HepG2 (cell line): ENCODE measurements at regions not wholly inside any gene's neighbourhood (a gene's known extent, or its start where the extent isn't known, plus 50 kb on each side); places are given as distances from the start of the nearest gene placed in this dataset.

Experiments used
- ATAC-seq: fragments of 200-7000 bp; cut with Tn5 transposase; 3 replicates; pipeline ENCODE4 v1.9.1; 2020; ENCODE audit warnings: mild to moderate bottlenecking, moderate library complexity
- BruUV-seq: library from RNA; stranded (reverse); fragments of 400-500 nt; replicated peaks from 2 replicates; lab custom pipeline; 2021; lab: Mats Ljungman, UMichigan
- CTCF ChIA-PET: fragments of 300-600 bp; formaldehyde crosslinking; extraction: SDS; loops from one replicate; lab custom pipeline; 2021; ENCODE audit warnings: low total read pairs, inconsistent platforms, low intra/inter-chr PET ratio; lab: Yijun Ruan, JAX
- POLR2A ChIA-PET: fragments of 350-600 bp; sonication (Branson Sonifier 250); formaldehyde crosslinking; loops from one replicate; lab custom pipeline; 2020; ENCODE audit warnings: antibody characterized with exemption, inconsistent platforms; lab: Yijun Ruan, JAX
- DNase-seq: peaks from one replicate; pipeline ENCODE4 v3.0.0-alpha.2; 2015; ENCODE audit warnings: low spot score
- FAIRE-seq: peaks from 3 replicates; lab custom pipeline; 2011; peaks lifted over from hg19 to GRCh38; lab: Jason Lieb, UNC
- H2AFZ ChIP-seq: one replicate; pipeline ENCODE4 v1.6.1; 2011; ENCODE audit warnings: low read length, inconsistent platforms
- H3K27ac ChIP-seq: fragments of 300-600 bp; 3 replicates; pipeline ENCODE4 v1.8.0; 2011; ENCODE audit warnings: mixed run types, mild to moderate bottlenecking, mixed read lengths, low read length, inconsistent platforms; ENCODE audit not compliant: insufficient read depth; ENCODE audit errors: extremely low read length
- H3K27me3 ChIP-seq, 2 experiments: fragments of 200-600 bp in 1 of 2; 2 replicates in 1 of 2; 3 replicates in 1 of 2; pipeline versions ENCODE4 v1.6.0 to v1.8.0; 2011; ENCODE audit warnings: low read length in 2 of 2, mild to moderate bottlenecking in 2 of 2, moderate library complexity in 2 of 2, inconsistent platforms in 1 of 2; ENCODE audit not compliant: insufficient read depth in 2 of 2, control insufficient read depth in 1 of 2
- H3K36me3 ChIP-seq, 2 experiments: fragments of 200-600 bp in 1 of 2; replicated peaks in 1 of 2; 2 replicates in 1 of 2; 3 replicates in 1 of 2; pipeline versions ENCODE4 v1.5.1 to v1.8.0; 2011; ENCODE audit warnings: low read length in 2 of 2, inconsistent platforms in 1 of 2; ENCODE audit not compliant: insufficient read depth in 2 of 2, control insufficient read depth in 1 of 2
- H3K4me1 ChIP-seq: 2 replicates; pipeline ENCODE4 v1.5.1; 2012; ENCODE audit warnings: low read length, inconsistent platforms; ENCODE audit not compliant: insufficient read depth
- H3K4me2 ChIP-seq: 2 replicates; pipeline ENCODE4 v1.6.0; 2011; ENCODE audit warnings: low read depth, low read length, inconsistent platforms
- H3K4me3 ChIP-seq, 3 experiments: fragments of 200-600 bp in 1 of 3; sonication (generic), shearing (Covaris generic) in 1 of 3; replicated peaks in 1 of 3; 2 replicates each; pipeline ENCODE4 v1.5.1; 2011 to 2016; ENCODE audit warnings: low read length in 3 of 3, inconsistent platforms in 2 of 3, low read depth in 2 of 3, mild to moderate bottlenecking in 2 of 3, control low read depth in 1 of 3, mixed read lengths in 1 of 3; ENCODE audit not compliant: insufficient read depth in 1 of 3
- H3K79me2 ChIP-seq: one replicate; pipeline ENCODE4 v1.6.1; 2011; ENCODE audit warnings: low read length, inconsistent platforms; ENCODE audit not compliant: insufficient read depth
- H3K9ac ChIP-seq: 2 replicates; pipeline ENCODE4 v1.6.0; 2011; ENCODE audit warnings: mild to moderate bottlenecking, low read depth, low read length, inconsistent platforms; ENCODE audit not compliant: insufficient read depth
- H3K9me3 ChIP-seq: 2 replicates; pipeline ENCODE4 v1.5.1; 2012; ENCODE audit warnings: mild to moderate bottlenecking, low read length
- H4K20me1 ChIP-seq: 2 replicates; pipeline ENCODE4 v1.6.0; 2011; ENCODE audit warnings: inconsistent platforms, mild to moderate bottlenecking, low read length, moderate library complexity; ENCODE audit not compliant: insufficient read depth
- ASH2L ChIP-seq: fragments of 300-600, 200-600 bp; sonication (generic); IDR thresholded peaks from 2 replicates; pipeline ENCODE4 v1.7.0; 2017; ENCODE audit warnings: low read depth, mild to moderate bottlenecking, moderate library complexity, mixed read lengths, low read length; ENCODE audit not compliant: insufficient read length
- CBX2 ChIP-seq, 2 experiments: fragments of 200-600 bp in 1 of 2; sonication (generic); formaldehyde crosslinking in 1 of 2; IDR thresholded peaks; 2 replicates each; pipeline versions ENCODE4 v1.7.0 to v1.8.1; 2018 to 2022; ENCODE audit warnings: low read depth in 2 of 2, low read length in 1 of 2, mild to moderate bottlenecking in 1 of 2, missing genetic modification reagents in 1 of 2
- ELF3 ChIP-seq: IDR thresholded peaks from 2 replicates; pipeline ENCODE4 v1.6.1; 2016; ENCODE audit warnings: missing genetic modification reagents, missing compliant biosample characterization
- GATAD1 ChIP-seq: IDR thresholded peaks from 2 replicates; pipeline ENCODE4 v1.6.1; 2016; ENCODE audit warnings: missing genetic modification reagents, missing compliant biosample characterization
- GZF1 ChIP-seq: sonication (generic); formaldehyde crosslinking; IDR thresholded peaks from 2 replicates; pipeline ENCODE4 v1.5.1; 2020; ENCODE audit warnings: mild to moderate bottlenecking, missing genetic modification reagents
- HNRNPUL1 ChIP-seq: fragments of 200-400 bp; formaldehyde crosslinking; IDR thresholded peaks from 2 replicates; pipeline ENCODE4 v1.6.1; 2017; ENCODE audit warnings: low read depth, mild to moderate bottlenecking, low read length, moderate library complexity
- SP1 ChIP-seq, 2 experiments: fragments of 450-650 bp in 1 of 2; sonication (generic) in 1 of 2; formaldehyde crosslinking in 1 of 2; IDR thresholded peaks; 2 replicates each; pipeline versions ENCODE4 v1.4.0 to v1.6.1; 2016 to 2020; ENCODE audit warnings: missing genetic modification reagents in 1 of 2
- ZNF337 ChIP-seq: sonication (generic); formaldehyde crosslinking; IDR thresholded peaks from 2 replicates; pipeline ENCODE4 v1.5.1; 2020; ENCODE audit warnings: missing genetic modification reagents, low read depth, mild to moderate bottlenecking, borderline replicate concordance
- ZNF451 ChIP-seq: sonication (generic); formaldehyde crosslinking; IDR thresholded peaks from 2 replicates; pipeline ENCODE4 v1.5.0; 2020; ENCODE audit warnings: mild to moderate bottlenecking, missing genetic modification reagents
- ZNF790 ChIP-seq: sonication (generic); formaldehyde crosslinking; IDR thresholded peaks from 2 replicates; pipeline ENCODE4 v1.8.0; 2022; ENCODE audit warnings: missing genetic modification reagents, mild to moderate bottlenecking, borderline replicate concordance
- ZNF816 ChIP-seq: sonication (generic); formaldehyde crosslinking; IDR thresholded peaks from 2 replicates; pipeline ENCODE4 v1.8.0; 2022; ENCODE audit warnings: missing genetic modification reagents, mild to moderate bottlenecking, borderline replicate concordance
- ZSCAN25 ChIP-seq: sonication (generic); formaldehyde crosslinking; IDR thresholded peaks from 2 replicates; pipeline ENCODE4 v1.8.0; 2022; ENCODE audit warnings: mild to moderate bottlenecking, missing genetic modification reagents
- ZSCAN30 ChIP-seq: sonication (generic); formaldehyde crosslinking; IDR thresholded peaks from 2 replicates; pipeline ENCODE4 v1.5.0; 2020; ENCODE audit warnings: mild to moderate bottlenecking, missing genetic modification reagents
- WGBS: methylation state at CpG from one replicate; pipeline ENCODE4 v1.1.6; 2017; ENCODE audit warnings: low lambda C conversion rate; 5-methylcytosine and 5-hydroxymethylcytosine counted together
- in situ Hi-C: cut with HindIII; loops from 2 replicates; pipeline ENCODE4 v1.10.0; 2017; ENCODE audit warnings: low pct_unique_long_range_greater_than_20kb; ENCODE audit not compliant: extremely low pct_ligation_motif_present
- intact Hi-C: fragments of 100-400 bp; cut with micrococcal nuclease; formaldehyde crosslinking; loops from one replicate; pipeline ENCODE4 v1.10.0; 2022; ENCODE audit not compliant: unreplicated experiment
- TF ChIP-seq, protein P1 (sequence below): IDR thresholded peaks from 2 replicates; pipeline ENCODE4 v1.6.1; 2016; ENCODE audit warnings: low read depth, control low read depth
- TF ChIP-seq, protein P2 (sequence below): IDR thresholded peaks from 2 replicates; pipeline ENCODE4 v1.6.1; 2012; ENCODE audit warnings: inconsistent platforms
- TF ChIP-seq, protein P3 (sequence below): sonication (generic); formaldehyde crosslinking; IDR thresholded peaks from 2 replicates; pipeline ENCODE4 v1.4.0; 2020; ENCODE audit warnings: missing genetic modification reagents; ENCODE audit errors: not compliant biosample characterization
- TF ChIP-seq, protein P4 (sequence below): sonication (generic); formaldehyde crosslinking; IDR thresholded peaks from 2 replicates; pipeline ENCODE4 v1.8.0; 2022; ENCODE audit warnings: mild to moderate bottlenecking, missing genetic modification reagents; ENCODE audit not compliant: insufficient replicate concordance
- TF ChIP-seq, protein P5 (sequence below): sonication (generic); formaldehyde crosslinking; IDR thresholded peaks from 2 replicates; pipeline ENCODE4 v1.4.0; 2020; ENCODE audit warnings: mild to moderate bottlenecking, missing genetic modification reagents, borderline replicate concordance

DNA sequence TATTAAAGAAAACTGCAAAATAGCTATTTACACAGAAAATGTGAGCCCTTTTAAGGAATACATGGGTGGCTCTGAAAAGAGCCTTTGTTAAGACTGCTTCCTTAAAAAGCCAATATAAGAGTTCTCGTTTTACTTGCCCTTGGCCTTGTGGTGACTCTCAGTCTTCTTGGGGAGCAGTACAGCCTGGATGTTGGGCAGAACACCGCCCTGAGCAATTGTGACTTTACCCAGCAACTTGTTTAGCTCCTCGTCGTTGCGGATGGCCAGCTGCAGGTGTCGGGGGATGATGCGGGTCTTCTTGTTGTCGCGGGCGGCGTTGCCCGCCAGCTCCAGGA, 111.5 kb downstream of the HFE start:
- intact Hi-C loops (loop anchor here (1.0 to 10.0 kb wide), 8 partner anchors 41 to 1696 kb away; partner anchors contain the start of gene HMGN4), in situ Hi-C loops (loop anchor here (5.0 kb wide), 1 partner anchor 76 kb away; a partner anchor contains a TSS)
- DNase-seq (no peak), ATAC-seq (no peak), FAIRE-seq (no peak)
- H2AFZ ChIP-seq: no peak overlapping the region
- H3K27ac ChIP-seq: peak overlapping the region; percentile 94
- no peaks in the 10 kb centered on the region; a peak in 1 of 5 replicates for H3K27me3 ChIP-seq
- BruUV-seq: TSS peak; percentile 79
- WGBS: 3% methylated on average over 12 of the region's 12 CpGs
- peak overlapping the region; percentile 90 for H3K4me2 ChIP-seq
- ChIA-PET CTCF (no interaction called here), POLR2A (interaction anchor here (0.9 to 7.9 kb wide), 31 partner anchors 10 to 1694 kb away, joined by 3 to 336 read pairs (median 5); partner anchors contain the start of gene HFE)
- H3K9me3 ChIP-seq: no peaks in the 10 kb centered on the region
- peak overlapping the region; percentile 81 to 90 (median 87) for H3K4me3 ChIP-seq
- peaks cover 32% of the 10 kb centered on the region for H3K4me1 ChIP-seq
- H3K9ac ChIP-seq: peak overlapping the region; percentile 90
- no peaks in the 10 kb centered on the region for H3K36me3 ChIP-seq
- no peaks in the 10 kb centered on the region for H4K20me1 ChIP-seq
- peaks cover 14% of the 10 kb centered on the region for H3K79me2 ChIP-seq
- TF ChIP-seq ELF3 (CRISPR knock-in tag) (0 out of 2 replicates have a peak, but pooled peaks have one; percentile 3), SP1 (IDR thresholded peaks at IDR 0.05) (no peak), SP1 (CRISPR knock-in tag; IDR thresholded peaks at IDR 0.05) (no peak), GZF1 (CRISPR knock-in tag) (0 out of 2 replicates have a peak, but pooled peaks have one; percentile 24), ZNF816 (CRISPR knock-in tag) (peak; percentile 99), ZNF337 (peak; percentile 29; the same call in 1 of the 2 replicates), ZSCAN30 (peak; percentile 86), HNRNPUL1 (no peak), GATAD1 (CRISPR knock-in tag) (no peak), ZNF451 (CRISPR knock-in tag) (peak; percentile 57; the same call in 1 of the 2 replicates), ASH2L (no peak), CBX2 (IDR thresholded peaks at IDR 0.05; ENCODE audit: low read depth, low read length) (no peak), CBX2 (CRISPR knock-in tag; IDR thresholded peaks at IDR 0.05; ENCODE audit: low read depth) (no peak), ZSCAN25 (CRISPR knock-in tag) (0 out of 2 replicates have a peak, but pooled peaks have one; percentile 12), ZNF790 (peak; percentile 20; the same call in 1 of the 2 replicates)
- TF ChIP-seq, protein P1, sequence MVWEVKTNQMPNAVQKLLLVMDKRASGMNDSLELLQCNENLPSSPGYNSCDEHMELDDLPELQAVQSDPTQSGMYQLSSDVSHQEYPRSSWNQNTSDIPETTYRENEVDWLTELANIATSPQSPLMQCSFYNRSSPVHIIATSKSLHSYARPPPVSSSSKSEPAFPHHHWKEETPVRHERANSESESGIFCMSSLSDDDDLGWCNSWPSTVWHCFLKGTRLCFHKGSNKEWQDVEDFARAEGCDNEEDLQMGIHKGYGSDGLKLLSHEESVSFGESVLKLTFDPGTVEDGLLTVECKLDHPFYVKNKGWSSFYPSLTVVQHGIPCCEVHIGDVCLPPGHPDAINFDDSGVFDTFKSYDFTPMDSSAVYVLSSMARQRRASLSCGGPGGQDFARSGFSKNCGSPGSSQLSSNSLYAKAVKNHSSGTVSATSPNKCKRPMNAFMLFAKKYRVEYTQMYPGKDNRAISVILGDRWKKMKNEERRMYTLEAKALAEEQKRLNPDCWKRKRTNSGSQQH (CRISPR knock-in tag): peak; percentile 78; the same call in 1 of the 2 replicates
- TF ChIP-seq, protein P2, sequence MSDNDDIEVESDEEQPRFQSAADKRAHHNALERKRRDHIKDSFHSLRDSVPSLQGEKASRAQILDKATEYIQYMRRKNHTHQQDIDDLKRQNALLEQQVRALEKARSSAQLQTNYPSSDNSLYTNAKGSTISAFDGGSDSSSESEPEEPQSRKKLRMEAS: peak; percentile 35; the same call in 1 of the 2 replicates
- TF ChIP-seq, protein P3, sequence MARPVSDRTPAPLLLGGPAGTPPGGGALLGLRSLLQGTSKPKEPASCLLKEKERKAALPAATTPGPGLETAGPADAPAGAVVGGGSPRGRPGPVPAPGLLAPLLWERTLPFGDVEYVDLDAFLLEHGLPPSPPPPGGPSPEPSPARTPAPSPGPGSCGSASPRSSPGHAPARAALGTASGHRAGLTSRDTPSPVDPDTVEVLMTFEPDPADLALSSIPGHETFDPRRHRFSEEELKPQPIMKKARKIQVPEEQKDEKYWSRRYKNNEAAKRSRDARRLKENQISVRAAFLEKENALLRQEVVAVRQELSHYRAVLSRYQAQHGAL (CRISPR knock-in tag): peak; percentile 81
- TF ChIP-seq, protein P4, sequence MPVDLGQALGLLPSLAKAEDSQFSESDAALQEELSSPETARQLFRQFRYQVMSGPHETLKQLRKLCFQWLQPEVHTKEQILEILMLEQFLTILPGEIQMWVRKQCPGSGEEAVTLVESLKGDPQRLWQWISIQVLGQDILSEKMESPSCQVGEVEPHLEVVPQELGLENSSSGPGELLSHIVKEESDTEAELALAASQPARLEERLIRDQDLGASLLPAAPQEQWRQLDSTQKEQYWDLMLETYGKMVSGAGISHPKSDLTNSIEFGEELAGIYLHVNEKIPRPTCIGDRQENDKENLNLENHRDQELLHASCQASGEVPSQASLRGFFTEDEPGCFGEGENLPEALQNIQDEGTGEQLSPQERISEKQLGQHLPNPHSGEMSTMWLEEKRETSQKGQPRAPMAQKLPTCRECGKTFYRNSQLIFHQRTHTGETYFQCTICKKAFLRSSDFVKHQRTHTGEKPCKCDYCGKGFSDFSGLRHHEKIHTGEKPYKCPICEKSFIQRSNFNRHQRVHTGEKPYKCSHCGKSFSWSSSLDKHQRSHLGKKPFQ (CRISPR knock-in tag): peak; percentile 36
- TF ChIP-seq, protein P5, sequence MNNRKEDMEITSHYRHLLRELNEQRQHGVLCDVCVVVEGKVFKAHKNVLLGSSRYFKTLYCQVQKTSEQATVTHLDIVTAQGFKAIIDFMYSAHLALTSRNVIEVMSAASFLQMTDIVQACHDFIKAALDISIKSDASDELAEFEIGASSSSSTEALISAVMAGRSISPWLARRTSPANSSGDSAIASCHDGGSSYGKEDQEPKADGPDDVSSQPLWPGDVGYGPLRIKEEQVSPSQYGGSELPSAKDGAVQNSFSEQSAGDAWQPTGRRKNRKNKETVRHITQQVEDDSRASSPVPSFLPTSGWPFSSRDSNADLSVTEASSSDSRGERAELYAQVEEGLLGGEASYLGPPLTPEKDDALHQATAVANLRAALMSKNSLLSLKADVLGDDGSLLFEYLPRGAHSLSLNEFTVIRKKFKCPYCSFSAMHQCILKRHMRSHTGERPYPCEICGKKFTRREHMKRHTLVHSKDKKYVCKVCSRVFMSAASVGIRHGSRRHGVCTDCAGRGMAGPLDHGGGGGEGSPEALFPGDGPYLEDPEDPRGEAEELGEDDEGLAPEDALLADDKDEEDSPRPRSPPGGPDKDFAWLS: no peak
